ENCODE measurements at regions not wholly inside any gene's neighbourhood (a gene's known extent, or its start where the extent isn't known, plus 50 kb on each side); places are given as distances from the start of the nearest gene placed in this dataset.

GRCh38 chr5:2917093-2917492, 165.6 kb upstream of the IRX2 start:
- no peak overlapping the region for H3K27ac ChIP-seq
- ATAC-seq, result no peak
- no peaks in the 10 kb centered on the region for H3K36me3 ChIP-seq
- no peaks in the 10 kb centered on the region for H3K9me3 ChIP-seq
- intact Hi-C loops (cut with DNase I; ENCODE audit: low total_unique reads), result no loop called here
- H3K4me1 ChIP-seq, result no peaks in the 10 kb centered on the region
- H3K4me3 ChIP-seq, result no peak overlapping the region
- no peak for DNase-seq
- no peaks in the 10 kb centered on the region for H3K27me3 ChIP-seq
- in situ Hi-C loops (cut with MboI; ENCODE audit: low sequenced_read_pairs in 4 of 4), result no loop called here
- TF ChIP-seq CTCF (IDR thresholded peaks at IDR 0.05 in 4 of 5, conservative IDR thresholded peaks at IDR 0.05 in 1 of 5) (no peak), POLR2A (IDR thresholded peaks at IDR 0.05) (no peak)

GRCh38 chr5:2916076-2916682, 164.7 kb upstream of the IRX2 start:
- ATAC-seq, result no peak
- TF ChIP-seq POLR2A (IDR thresholded peaks at IDR 0.05) (no peak), CTCF (IDR thresholded peaks at IDR 0.05 in 4 of 5, conservative IDR thresholded peaks at IDR 0.05 in 1 of 5) (no peak)
- H3K9me3 ChIP-seq, result no peaks in the 10 kb centered on the region

GRCh38 chr5:2914981-2915484, 163.6 kb upstream of the IRX2 start:
- H3K4me1 ChIP-seq, result no peaks in the 10 kb centered on the region
- in situ Hi-C loops (cut with MboI; ENCODE audit: low sequenced_read_pairs in 4 of 4), result no loop called here
- intact Hi-C loops (cut with DNase I; ENCODE audit: low total_unique reads), result no loop called here
- no peaks in the 10 kb centered on the region for H3K36me3 ChIP-seq
- no peak for ATAC-seq
- no peak overlapping the region for H3K4me3 ChIP-seq
- no peak for DNase-seq
- no peak for TF ChIP-seq POLR2A (IDR thresholded peaks at IDR 0.05)
- TF ChIP-seq CTCF (IDR thresholded peaks at IDR 0.05 in 4 of 5, conservative IDR thresholded peaks at IDR 0.05 in 1 of 5), result no peak
- no peaks in the 10 kb centered on the region for H3K9me3 ChIP-seq
- H3K27me3 ChIP-seq, result no peaks in the 10 kb centered on the region
- no peak overlapping the region for H3K27ac ChIP-seq

More at GRCh38 chr5:2916076-2916682, 164.7 kb upstream of the IRX2 start:
- Histone ChIP-seq H3K4me3 (no peak overlapping the region), H3K36me3 (no peaks in the 10 kb centered on the region), H3K27me3 (no peaks in the 10 kb centered on the region), H3K27ac (no peak overlapping the region), H3K4me1 (no peaks in the 10 kb centered on the region)
- in situ Hi-C loops (cut with MboI; ENCODE audit: low sequenced_read_pairs in 4 of 4) (no loop called here), intact Hi-C loops (cut with DNase I; ENCODE audit: low total_unique reads) (no loop called here)
- no peak for DNase-seq

GRCh38 chr5:2914022-2914661, 162.7 kb upstream of the IRX2 start:
- H3K4me3 ChIP-seq, result no peak overlapping the region
- ATAC-seq, result no peak
- in situ Hi-C loops (cut with MboI; ENCODE audit: low sequenced_read_pairs in 4 of 4) (no loop called here), intact Hi-C loops (cut with DNase I; ENCODE audit: low total_unique reads) (no loop called here)
- no peak for TF ChIP-seq POLR2A (IDR thresholded peaks at IDR 0.05)
- TF ChIP-seq CTCF (IDR thresholded peaks at IDR 0.05 in 4 of 5, conservative IDR thresholded peaks at IDR 0.05 in 1 of 5), result no peak
- no peak for DNase-seq
- no peaks in the 10 kb centered on the region for H3K27me3 ChIP-seq
- no peaks in the 10 kb centered on the region for H3K36me3 ChIP-seq
- H3K27ac ChIP-seq, result no peak overlapping the region
- H3K9me3 ChIP-seq, result no peaks in the 10 kb centered on the region
- H3K4me1 ChIP-seq, result no peaks in the 10 kb centered on the region
